GM21619 (cell line): ENCODE measurements at regions not wholly inside any gene's neighbourhood (a gene's known extent, or its start where the extent isn't known, plus 50 kb on each side); places are given as distances from the start of the nearest gene placed in this dataset.
"Not testable (repeated sequence)": the region's sequence is repeated elsewhere in the genome, so short reads cannot be mapped to it uniquely, and the experiment has no call there.

Source experiments
- ATAC-seq: cut with Tn5 transposase; IDR thresholded peaks from one replicate; pipeline ENCODE4 v1.9.1; 2021; ENCODE audit not compliant: unreplicated experiment

DNA sequence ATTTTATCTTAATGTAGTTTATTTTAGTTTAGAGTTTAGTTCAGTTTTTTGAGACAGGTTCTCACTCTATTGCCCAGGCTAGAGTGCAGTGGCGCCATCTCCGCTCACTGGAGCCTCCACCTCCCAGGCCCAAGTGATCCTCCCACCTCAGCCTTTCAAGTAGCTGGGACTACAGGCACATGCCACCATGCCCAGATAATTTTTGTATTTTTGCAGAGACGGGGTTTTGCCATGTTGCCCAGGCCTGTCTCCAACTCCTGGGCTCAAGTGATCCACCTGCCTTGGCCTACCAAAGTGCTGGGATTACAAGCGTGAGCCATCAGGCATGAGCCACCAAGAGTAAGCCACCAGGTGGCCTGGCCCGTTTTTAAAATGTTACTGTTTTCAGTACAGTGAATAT lies 2058.4 kb downstream of the MRPL39 start:
- not testable (repeated sequence) for ATAC-seq

DNA sequence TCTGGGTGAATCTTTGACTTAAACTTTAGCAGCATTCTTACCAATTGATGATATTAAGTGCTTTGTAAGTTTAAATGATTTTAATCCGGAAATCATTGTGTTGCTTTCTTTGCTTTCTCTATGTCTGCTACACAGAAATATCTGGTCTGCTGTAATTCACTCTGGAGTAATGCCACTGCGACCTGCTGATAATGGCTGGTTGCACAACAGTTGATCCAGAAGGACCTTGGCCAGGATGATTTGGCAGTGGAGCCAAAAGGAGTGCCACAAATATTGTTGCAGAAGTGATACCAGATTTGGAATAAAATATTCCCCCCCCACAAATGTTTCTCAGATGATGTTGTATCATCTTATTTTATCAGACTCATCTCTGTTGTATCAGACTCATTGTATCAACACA lies 2063.9 kb downstream of the MRPL39 start:
- ATAC-seq: no peak

DNA sequence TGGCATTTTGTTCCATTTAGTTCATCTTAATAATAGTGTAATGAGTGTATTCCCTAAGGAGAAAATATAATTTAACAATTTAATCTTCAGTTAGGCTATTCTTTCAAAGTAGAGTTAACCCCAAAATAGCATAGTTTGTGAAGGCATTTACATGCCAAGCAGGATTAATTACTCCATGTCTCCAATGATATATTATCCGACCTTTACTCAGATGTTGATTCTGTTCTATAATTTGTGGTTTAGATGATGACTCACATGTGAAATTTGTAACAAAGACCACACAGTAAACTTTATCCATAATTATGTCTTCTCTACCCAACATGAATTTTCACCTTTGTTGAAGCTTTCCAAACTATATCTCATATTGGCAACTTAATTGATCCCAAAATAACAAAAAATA lies 2065.2 kb downstream of the MRPL39 start:
- no peak for ATAC-seq

DNA sequence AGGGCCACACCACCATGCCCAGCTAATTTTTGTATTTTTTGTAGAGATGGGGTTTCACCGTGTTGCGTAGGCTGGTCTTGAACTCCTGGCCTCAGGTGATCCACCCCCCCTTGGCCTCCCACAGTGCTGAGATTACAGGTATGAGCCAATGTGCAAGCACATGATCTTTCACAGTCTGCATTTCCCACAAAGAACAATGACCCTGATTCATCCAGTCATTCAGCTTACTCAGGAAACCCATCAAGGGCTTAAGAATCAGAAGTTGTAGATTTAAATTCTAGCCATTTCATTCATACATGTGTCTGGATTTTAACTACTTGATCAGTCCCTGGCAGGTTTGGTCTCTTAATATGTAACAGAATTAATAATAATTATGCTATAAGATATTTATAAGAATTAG lies 2065.7 kb downstream of the MRPL39 start:
- ATAC-seq: no peak

DNA sequence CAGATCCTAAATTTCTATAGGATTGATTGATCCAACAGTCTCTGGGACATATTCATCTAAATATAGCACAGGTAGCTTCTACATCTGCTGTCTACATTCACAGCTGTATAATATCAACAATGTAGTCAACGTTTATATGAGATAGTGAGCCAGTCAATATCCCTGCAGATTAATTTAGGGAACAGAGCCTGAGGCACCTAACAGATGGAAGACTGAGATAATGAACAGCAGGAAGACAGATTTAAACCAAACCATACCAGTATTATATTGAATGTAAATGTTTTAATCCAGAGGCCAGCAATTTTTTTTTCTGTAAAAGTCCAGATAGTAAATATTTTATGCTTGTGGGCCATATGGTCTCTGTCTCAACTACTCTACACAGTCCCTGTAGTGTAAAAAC lies 2072.4 kb downstream of the MRPL39 start:
- ATAC-seq: no peak

DNA sequence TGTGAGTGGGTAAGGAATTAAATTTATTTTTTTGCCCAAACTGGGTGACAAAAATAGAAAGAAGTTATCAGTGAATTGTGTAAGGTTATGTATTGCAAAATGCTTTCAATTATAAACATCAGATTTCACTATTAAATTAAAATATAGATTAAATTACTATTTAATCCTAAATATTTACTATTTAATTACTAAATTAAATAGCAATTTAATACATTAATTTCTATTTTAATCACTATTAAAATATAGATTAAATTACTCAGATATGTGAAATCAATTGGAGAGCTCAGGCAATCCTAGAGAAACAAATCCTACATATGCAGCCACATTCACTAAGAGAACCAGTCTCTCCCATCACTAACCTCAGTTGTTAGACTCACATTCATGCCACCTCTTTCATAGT lies 2075.8 kb downstream of the MRPL39 start:
- ATAC-seq: no peak

DNA sequence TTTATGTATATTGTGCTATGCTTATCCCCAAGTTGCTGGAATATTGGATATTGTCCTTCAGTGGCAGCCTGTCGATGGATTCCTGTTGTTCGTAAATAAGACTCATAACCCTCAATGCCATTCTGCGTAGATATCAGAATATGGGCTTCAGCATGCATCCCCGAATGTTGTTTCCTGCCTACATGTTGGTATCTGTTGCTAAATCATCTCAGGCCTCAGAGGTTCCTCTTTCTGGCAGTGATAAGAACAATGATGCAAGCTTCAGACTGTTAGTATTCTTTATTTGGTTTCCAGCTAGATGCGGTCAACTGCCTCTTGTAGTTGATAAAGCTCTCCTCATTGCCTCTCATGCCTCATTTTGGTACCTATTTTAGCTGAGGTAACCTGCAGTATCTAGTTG lies 2082.6 kb downstream of the MRPL39 start:
- no peak for ATAC-seq

DNA sequence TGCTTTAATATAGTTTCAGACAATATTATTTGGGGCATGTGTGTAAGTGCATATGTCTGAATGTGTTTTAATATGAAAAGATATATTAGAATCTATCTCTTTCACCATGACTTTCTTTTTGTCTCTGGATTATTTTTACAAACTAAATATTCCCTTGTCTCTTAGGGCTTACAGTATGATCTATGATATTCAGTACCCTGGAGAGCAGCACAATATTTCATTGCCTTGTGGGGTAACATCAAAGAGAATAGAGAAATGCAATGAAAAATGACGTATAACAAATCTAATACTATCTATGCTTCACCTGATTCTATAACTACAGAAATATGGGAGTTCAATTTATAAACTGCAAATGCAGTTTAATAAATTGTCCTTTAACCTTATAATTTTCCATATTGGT lies 2084.5 kb downstream of the MRPL39 start:
- ATAC-seq: no peak

DNA sequence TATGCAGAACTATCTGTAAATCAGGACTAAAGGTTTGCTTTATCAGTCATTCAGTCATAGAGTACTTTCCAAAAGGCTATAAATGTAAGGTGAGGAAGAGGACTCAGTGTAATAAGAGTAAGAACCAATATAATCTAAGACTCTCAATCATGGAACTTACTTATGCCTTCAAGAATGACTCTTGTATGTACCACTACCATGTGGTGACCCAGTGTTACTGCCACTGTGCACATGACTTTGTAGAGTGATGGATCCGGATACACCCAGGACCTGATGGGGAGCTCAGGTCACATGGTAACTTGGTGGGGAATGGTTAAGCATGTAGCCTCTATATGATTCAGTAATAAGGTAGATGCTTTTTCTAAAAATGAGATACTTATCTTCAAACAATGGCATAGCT lies 2099.8 kb downstream of the MRPL39 start:
- ATAC-seq: no peak

DNA sequence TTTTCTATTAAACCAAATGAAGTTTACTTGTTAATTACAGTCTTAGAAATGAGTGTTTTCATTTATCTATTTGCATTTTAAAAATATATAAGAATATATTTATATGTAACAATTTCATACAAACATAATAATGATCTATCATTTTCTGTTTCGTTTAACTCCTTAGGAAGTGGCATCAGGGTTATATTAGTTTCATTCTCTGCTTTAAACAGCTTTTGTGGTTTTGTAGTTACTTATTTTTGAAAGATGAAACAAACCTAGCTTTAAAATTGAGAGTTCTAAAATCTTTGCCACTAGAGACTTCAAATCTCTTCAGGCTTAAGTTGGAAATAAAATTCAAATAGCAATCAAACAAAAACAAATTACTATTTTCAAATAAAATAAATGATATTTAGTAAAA lies 2110.6 kb downstream of the MRPL39 start:
- peak; percentile 95 for ATAC-seq

DNA sequence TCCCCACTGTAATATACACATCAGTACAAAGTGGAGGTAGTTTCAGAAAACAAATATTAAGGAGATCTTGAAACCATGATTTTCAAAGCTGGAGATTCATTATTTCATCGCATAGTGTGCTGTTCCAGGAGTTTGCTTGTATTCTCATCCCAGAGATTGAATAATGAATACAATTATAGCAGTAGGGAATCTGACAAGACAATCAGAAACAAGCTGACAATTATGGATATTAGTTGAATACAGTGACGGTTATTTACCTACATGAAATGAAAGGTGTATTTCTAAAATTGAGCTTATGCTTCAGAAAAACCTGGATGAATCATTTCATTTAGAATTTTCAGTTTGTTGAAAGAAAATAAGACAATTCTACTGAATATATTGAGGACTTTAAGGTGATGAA lies 2119.0 kb downstream of the MRPL39 start:
- no peak for ATAC-seq

DNA sequence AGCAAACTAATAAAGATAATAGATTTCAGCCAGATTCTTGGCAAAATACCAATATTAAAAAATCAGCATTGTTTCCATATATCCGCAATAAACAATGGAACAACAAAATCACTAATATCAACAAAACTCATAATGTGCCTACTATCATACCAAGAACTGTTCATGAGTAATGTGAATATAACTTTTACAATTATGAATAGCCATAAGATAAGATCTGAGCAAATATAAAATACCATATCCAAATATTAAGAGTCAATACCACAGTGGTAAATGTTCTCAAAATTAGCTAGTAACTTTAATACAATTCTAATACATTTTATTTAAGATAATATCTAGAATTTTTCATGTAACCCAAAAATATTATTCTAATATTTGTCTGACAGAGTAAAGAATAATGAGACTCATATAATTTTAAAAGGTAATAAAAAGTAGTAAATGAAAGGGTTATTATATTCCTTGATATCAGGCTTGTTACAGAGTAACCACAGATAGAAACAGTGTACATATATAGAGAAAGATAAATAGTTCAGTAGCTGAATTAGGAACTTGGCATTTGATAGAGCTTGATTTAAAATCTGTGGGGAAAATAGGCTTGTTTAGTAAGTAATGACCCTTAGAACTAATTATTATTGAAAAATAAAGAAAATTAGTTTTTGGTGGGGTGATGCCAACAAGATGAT lies 2126.6 kb downstream of the MRPL39 start:
- no peak for ATAC-seq

DNA sequence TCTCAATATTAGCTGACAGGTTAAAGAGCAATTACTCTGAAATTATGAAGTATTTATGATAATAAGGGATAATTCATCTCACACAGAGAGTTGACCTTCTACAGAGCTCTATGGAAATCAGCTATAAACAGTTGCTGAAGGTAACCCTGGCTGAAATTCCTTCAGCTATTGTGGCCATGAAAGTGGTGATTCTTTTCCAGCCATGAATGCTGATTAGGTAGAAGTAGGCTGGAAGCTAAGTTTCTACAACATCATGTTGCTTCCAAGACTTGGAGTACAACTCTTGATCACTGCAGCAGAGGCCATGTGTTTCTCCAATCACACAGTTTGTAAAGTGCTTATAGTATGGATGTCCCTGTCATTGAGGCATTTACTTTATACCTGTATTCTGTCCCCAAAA lies 2128.9 kb downstream of the MRPL39 start:
- ATAC-seq: no peak

DNA sequence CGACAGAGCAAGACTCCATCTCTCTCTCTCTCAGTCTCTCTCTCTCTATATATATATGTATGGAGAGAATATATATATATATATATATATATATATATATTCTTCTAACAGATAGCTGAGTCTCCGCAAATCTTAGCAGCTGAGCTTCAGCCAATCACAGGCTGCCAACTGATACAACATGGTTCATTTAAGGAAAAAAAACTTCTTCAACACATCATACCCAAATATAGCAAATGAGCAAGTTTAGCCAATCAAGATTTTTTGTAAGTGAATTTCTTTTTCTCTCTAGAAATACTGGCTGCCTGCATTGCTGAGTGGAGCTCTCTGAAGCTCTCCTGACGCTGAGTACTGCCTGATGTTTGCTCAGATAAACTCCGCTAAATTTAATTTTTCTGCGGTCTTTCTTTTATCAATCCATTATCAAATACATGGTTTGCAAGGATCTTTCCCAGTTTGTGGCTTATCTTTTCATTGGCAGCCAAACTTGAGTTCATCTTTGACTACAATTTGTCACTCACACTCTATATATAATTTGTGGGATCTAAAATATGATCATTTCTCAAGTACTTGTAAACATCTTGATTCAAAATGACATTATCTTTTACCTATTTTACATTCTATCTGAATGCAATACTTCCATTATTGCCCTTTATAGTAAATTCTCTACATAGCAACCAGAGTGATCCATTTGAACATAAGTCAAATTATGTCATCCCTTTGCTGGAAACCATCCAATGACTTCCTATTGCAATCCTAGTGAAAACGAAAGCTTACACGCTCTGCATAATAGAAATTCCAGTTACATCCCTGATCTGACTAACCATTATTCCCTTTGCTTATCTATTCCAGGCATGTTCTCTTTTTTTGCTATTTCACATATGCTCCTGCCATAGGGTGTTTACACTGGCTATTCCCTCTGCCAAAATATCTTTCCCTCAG lies 2131.7 kb downstream of the MRPL39 start:
- ATAC-seq: no peak

DNA sequence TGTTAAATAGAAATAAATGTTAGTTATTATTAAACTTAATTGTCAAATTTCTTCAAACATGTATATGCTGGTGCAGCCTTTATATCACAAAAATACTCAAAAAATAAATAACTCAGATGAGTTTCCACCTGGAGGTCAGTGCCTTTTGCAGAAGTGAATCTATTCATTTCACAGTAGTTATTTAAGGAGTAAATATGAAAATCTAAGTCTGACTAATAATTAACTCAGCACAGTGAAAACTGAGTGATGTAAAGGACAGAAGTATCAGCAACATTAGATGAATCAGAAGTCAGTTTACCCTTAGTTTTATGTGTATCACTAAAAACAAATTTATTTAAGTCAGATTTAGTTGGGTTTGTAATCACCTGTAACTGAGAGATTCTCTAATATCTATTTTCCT lies 2135.4 kb downstream of the MRPL39 start:
- peak; percentile 92 for ATAC-seq

DNA sequence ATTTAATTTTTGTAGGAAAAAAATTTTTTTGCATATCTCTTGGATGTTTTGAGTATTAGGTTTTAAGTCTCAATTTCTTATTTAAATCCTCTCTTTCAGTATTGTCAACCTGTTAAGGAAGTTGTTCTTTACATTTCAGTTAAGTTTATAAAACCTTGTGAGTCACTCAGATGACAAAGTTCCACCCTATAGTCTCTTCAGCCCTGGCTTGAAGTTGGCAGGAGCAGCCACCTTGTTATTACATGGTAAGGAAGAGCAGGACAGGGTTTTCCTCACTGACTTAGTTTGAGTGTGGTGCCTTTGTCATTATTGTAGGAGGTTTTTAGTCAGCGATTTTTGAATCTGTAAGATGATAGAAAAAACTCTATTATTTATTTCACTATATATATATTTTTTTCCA lies 2143.9 kb downstream of the MRPL39 start:
- no peak for ATAC-seq

DNA sequence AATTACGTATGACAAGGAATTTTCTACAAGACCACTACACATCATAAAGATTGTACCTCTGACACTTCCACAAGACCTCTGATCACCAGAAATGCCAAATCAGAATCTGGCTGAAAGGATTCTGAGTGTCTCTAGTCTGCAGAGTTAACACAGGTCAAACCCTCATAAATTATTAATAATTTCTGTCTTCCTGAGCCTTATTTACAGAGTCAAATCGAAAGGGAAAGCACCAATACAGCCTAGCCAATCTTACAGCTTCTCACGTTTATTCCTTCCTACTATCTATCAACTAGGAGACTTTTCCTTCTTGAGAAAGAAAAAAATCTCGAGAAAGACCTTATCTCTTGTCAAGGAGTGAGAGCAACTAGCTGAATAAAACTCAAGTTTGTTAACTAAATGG lies 2151.6 kb downstream of the MRPL39 start:
- peak; percentile 82 for ATAC-seq

DNA sequence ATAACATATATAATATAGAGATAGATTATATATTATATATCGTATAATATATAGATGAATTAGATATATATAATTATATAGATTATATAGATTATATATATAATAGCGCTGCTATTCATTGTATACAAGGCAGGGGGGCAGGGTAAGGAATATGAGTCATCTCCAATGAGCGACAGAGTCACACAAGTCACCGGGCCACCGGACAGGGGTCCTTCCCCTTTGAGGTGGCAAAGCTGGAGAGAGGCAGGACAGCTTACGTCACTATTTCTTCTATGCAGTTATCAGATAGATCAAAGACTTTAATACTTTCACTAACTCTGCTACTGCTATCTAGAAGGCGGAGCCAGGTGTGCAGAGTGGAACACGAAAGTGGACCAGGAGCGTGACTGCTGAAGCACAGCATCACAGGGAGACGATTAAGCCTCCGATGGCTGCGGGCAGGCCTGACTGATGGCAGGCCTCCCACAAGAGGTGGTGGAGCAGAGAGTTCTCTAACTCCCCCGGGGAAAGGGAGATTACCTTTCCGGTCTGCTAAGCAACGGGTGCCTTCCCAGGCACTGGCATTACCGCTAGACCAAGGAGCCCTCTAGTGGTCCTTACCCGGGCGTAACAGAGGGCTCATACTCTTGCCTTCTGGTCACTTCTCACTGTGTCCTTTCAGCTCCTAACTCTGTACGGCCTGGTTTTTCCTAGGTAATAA lies 2154.7 kb downstream of the MRPL39 start:
- ATAC-seq: peak; percentile 61

DNA sequence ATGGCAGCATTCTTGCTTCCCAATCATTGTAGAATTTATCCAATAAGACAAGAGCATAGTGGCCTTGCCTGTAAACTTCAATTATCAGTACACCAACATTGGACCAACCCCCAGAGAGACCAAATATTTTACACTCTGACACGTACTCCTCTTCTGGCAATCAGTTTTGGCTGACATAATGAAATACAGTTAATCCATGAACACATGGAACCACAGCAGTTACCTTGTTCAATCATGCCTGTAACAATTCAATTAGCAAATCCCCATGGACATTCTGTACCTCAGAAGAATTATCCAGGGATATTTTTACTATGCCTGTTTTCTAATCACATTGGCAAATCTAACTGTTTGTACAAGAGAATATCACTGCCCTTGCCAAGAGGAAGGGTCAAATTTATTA lies 2162.0 kb downstream of the MRPL39 start:
- ATAC-seq: no peak

DNA sequence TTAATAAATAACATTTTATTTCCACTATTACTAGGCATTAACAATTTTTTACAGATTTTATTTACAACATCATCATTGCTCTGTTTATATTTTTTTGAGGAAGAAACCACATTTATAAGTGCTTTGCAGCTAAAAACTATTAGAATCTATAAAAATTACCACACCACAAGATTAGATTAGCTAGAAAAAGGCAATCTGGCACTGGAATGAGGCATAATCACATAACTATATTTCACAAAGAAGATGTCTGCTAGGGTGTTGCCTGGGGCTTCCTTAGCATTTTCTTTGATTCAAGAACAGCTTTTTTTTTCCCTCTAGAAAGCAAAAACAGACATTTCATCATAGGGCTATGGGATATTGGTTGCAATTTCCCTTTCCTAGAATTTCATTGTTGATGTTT lies 2169.2 kb downstream of the MRPL39 start:
- ATAC-seq: no peak

DNA sequence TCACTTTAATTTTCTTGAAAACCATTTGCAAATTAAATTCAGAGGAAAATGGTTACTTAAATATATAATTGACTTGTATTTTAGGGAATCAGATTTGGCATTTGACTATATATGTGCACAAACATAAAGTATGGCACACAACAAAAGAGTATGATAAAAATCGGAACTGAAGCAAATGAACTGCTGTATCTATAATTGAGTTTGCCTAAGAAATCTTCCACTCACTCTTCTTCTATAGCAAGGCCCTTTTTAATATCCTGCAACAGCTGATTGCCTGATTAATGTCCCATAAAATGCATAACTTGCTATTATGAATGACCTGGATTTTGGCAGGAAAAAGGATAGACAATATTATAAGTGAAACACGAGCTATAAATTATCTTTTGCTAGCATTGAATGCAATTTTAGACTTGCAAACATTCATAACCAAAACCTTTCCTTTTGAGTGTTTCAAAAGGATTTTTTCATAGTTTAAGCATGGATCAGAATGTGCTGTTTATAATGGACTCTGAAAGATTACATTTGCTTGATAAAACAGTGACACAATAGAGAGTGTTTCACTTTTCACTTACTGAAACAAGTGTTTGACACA lies 2204.3 kb downstream of the MRPL39 start:
- no peak for ATAC-seq
